Body of pancreas (tissue), 4 donors: ENCODE measurements at regions not wholly inside any gene's neighbourhood (a gene's known extent, or its start where the extent isn't known, plus 50 kb on each side); places are given as distances from the start of the nearest gene placed in this dataset.

ENCODE experiments used
- CTCF ChIP-seq, 7 experiments: fragments of 450-650 bp in 4 of 7; fragments of 200-600 bp in 3 of 7; sonication (generic) in 3 of 7; IDR thresholded peaks; one replicate each; pipeline ENCODE4 v1.5.1; 2016 to 2019; ENCODE audit warnings: antibody characterized with exemption in 7 of 7
- POLR2A ChIP-seq, 3 donors: fragments of 450-650 bp; IDR thresholded peaks; one replicate each; pipeline ENCODE4 v1.6.1; 2016; ENCODE audit warnings: antibody characterized with exemption in 3 of 3, mild to moderate bottlenecking in 2 of 3

- TF ChIP-seq CTCF (IDR thresholded peaks at IDR 0.05) (no peak), POLR2A (IDR thresholded peaks at IDR 0.05) (no peak)
Observed at GRCh38 chr14:53620890-53621289, 335.7 kb downstream of the BMP4 start.
